ENCODE measurements at regions not wholly inside any gene's neighbourhood (a gene's known extent, or its start where the extent isn't known, plus 50 kb on each side); places are given as distances from the start of the nearest gene placed in this dataset.

DNA sequence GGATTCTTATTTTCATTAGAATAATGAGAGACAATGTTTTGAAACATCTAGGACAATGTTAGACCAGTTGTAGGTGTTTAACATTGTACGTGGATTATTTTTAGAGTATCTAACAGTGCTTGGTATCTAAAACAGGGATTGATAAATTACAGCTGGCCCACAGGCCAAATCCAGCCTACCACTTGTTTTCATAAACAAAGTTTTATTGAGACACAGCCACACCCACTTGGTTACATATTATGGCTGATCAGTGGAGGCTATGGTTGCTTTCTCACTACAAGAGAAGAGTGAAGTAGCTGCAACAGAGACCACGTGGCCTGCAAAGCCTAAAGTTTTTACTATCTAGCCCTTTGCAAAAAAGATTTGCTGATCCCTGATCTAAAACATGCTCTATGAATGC lies 223.1 kb upstream of the CTNNB1 start:
- H3K9me3 ChIP-seq: no peaks in the 10 kb centered on the region
- H3K4me3 ChIP-seq: no peak overlapping the region
- H3K27me3 ChIP-seq: no peaks in the 10 kb centered on the region
- no peaks in the 10 kb centered on the region for H3K36me3 ChIP-seq
- TF ChIP-seq, protein P1, sequence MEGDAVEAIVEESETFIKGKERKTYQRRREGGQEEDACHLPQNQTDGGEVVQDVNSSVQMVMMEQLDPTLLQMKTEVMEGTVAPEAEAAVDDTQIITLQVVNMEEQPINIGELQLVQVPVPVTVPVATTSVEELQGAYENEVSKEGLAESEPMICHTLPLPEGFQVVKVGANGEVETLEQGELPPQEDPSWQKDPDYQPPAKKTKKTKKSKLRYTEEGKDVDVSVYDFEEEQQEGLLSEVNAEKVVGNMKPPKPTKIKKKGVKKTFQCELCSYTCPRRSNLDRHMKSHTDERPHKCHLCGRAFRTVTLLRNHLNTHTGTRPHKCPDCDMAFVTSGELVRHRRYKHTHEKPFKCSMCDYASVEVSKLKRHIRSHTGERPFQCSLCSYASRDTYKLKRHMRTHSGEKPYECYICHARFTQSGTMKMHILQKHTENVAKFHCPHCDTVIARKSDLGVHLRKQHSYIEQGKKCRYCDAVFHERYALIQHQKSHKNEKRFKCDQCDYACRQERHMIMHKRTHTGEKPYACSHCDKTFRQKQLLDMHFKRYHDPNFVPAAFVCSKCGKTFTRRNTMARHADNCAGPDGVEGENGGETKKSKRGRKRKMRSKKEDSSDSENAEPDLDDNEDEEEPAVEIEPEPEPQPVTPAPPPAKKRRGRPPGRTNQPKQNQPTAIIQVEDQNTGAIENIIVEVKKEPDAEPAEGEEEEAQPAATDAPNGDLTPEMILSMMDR (IDR thresholded peaks at IDR 0.05): no peak
- DNase-seq (ENCODE audit: low spot score): no peak
- H3K4me1 ChIP-seq: peaks cover 0 to 51% of the 10 kb centered on the region in 2 donors
- peak overlapping the region in 1 of 2 donors; percentile 34 for H3K27ac ChIP-seq

DNA sequence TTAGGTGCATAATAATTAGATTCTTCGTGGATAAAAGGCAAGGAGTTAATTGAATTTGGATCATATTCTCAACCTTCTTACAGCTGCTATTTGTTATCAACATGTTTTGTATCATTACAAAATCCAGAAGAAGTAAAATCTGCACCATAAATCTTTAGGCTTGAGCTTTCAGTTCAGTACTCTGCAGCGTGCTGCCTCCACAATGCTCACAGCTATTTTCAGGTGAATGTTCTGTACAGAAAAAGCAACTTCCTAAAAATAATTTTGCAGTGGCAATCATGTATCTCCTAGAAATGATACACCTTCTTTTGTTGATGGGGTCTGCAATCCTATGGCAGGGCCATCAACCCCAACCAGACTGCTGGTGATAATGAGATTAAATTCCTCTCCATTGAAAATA lies 220.9 kb upstream of the CTNNB1 start:
- TF ChIP-seq, protein P1 (IDR thresholded peaks at IDR 0.05): no peak
- Histone ChIP-seq H3K4me1 (peaks cover 0 to 29% of the 10 kb centered on the region in 2 donors), H3K4me3 (no peak overlapping the region), H3K27ac (no peak overlapping the region), H3K36me3 (no peaks in the 10 kb centered on the region), H3K27me3 (no peaks in the 10 kb centered on the region), H3K9me3 (no peaks in the 10 kb centered on the region)
- DNase-seq (ENCODE audit: low spot score): no peak

DNA sequence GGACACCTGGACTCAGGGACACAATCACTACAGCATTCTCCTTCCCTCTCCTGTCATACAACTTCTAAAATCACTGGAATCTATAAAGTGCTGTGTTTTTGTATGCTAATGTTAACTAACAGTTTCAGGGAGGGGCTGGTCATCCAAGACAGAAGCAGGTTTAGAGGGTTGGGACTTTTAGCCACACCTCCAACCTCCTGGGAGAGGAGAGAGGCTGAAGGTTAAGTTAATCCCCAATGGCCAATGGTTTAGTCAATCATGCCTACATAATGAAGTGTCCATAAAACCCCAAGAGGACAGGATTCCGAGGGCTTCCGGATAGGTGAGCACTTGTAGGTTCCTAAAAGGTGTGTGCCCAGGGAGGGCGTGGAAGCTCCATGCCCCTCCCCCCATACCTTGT lies 219.3 kb upstream of the CTNNB1 start:
- H3K27me3 ChIP-seq: no peaks in the 10 kb centered on the region
- TF ChIP-seq, protein P1 (IDR thresholded peaks at IDR 0.05): no peak
- no peak overlapping the region for H3K4me3 ChIP-seq
- no peaks in the 10 kb centered on the region for H3K36me3 ChIP-seq
- H3K27ac ChIP-seq: no peak overlapping the region
- no peak for DNase-seq (ENCODE audit: low spot score)
- H3K4me1 ChIP-seq: peaks cover 0 to 16% of the 10 kb centered on the region in 2 donors
- H3K9me3 ChIP-seq: no peaks in the 10 kb centered on the region

DNA sequence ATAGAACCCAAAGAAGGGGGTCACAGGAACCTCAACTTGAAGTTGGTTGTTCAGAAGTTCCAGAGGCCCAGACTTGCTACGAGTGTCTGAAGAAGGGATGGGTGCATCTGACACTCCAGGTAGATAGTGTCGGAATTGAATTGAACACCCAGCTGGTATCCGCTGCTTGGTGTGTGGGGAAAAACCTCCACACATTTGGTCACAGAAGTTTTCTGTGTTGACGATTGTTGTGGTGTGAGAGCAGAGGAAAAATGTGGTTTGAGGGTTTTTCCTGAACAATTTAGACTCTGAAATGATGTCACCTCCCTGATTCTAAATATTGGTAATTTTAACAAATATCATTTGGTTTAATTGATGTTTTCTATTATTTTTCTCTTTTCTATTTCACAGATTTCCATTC lies 218.8 kb upstream of the CTNNB1 start:
- no peak for DNase-seq (ENCODE audit: low spot score)
- TF ChIP-seq, protein P1 (IDR thresholded peaks at IDR 0.05): no peak
- H3K4me1 ChIP-seq: peaks cover 0 to 11% of the 10 kb centered on the region in 2 donors
- no peaks in the 10 kb centered on the region for H3K9me3 ChIP-seq
- no peak overlapping the region for H3K4me3 ChIP-seq
- H3K27ac ChIP-seq: no peak overlapping the region
- no peaks in the 10 kb centered on the region for H3K27me3 ChIP-seq
- no peaks in the 10 kb centered on the region for H3K36me3 ChIP-seq

DNA sequence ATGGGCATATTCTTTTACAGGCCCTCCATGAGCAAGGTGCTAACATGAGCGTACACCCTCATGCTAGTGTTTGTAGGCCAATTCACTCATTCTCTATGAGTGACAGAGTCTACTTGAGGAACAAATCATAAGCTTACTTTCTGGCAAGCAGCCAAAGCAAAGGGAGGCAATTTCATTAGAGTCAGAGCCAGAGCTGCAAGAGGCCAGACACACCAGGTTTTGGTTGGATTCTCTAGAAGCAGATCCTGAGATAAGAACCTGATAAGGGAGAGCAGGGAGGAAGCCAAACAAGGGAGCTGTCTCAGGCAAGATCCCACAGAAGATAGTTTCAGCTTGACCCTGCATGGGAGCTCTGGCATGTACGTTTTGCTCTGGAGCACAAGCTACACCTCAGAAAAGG lies 214.1 kb upstream of the CTNNB1 start:
- Histone ChIP-seq H3K27ac (no peak overlapping the region), H3K4me1 (no peaks in the 10 kb centered on the region), H3K4me3 (no peak overlapping the region), H3K27me3 (no peaks in the 10 kb centered on the region), H3K36me3 (no peaks in the 10 kb centered on the region), H3K9me3 (no peaks in the 10 kb centered on the region)
- TF ChIP-seq, protein P1 (IDR thresholded peaks at IDR 0.05): no peak
- DNase-seq (ENCODE audit: low spot score): no peak

DNA sequence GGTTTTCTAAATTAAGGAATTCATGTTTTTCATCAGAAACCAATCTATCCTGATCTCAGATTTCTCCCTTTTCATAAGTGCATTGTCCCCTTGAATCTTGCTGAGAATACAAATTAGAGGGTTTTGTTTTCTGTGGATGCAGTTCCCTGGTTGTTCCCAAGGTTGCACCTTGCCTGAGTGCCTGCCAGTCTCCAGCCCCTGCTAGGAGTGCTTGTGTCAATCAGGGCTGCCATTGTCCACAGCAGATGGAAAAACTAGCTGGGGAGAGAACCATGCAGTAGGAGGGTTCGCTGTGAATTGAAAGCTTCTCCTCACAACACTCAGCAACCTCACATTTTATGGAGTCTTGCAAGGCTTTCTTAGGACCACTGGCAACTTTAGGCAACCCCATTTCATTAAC lies 210.8 kb upstream of the CTNNB1 start:
- Histone ChIP-seq H3K27me3 (no peaks in the 10 kb centered on the region), H3K27ac (no peak overlapping the region), H3K9me3 (no peaks in the 10 kb centered on the region), H3K4me1 (no peaks in the 10 kb centered on the region), H3K4me3 (no peak overlapping the region), H3K36me3 (no peaks in the 10 kb centered on the region)
- DNase-seq (ENCODE audit: low spot score): no peak
- TF ChIP-seq, protein P1 (IDR thresholded peaks at IDR 0.05): no peak

Measured in right atrium auricular region (tissue), 2 donors.